Lower leg skin (tissue), 4 donors: ENCODE measurements at regions not wholly inside any gene's neighbourhood (a gene's known extent, or its start where the extent isn't known, plus 50 kb on each side); places are given as distances from the start of the nearest gene placed in this dataset.

Experiments
- DNase-seq, 2 donors: peaks; one replicate each; pipeline ENCODE4 v3.0.0-alpha.2; 2019; ENCODE audit warnings: low spot score in 2 of 2
- H3K4me3 ChIP-seq: fragments of 200-600 bp; sonication (generic); 2 replicates; pipeline ENCODE4 v1.5.1; 2017; ENCODE audit warnings: mild to moderate bottlenecking, low read depth; ENCODE audit not compliant: poor library complexity, severe bottlenecking
- CTCF ChIP-seq, 3 donors: fragments of 450-650 bp; IDR thresholded peaks; one replicate each; pipeline ENCODE4 v1.5.1; 2016; ENCODE audit warnings: antibody characterized with exemption in 3 of 3, mild to moderate bottlenecking in 3 of 3, moderate library complexity in 2 of 3
- POLR2A ChIP-seq, 2 donors: fragments of 450-650 bp; IDR thresholded peaks; one replicate each; pipeline ENCODE4 v1.6.1; 2016 to 2017; ENCODE audit warnings: antibody characterized with exemption in 2 of 2, mild to moderate bottlenecking in 1 of 2, moderate library complexity in 1 of 2
- WGBS, 2 donors: methylation state at CpG; one replicate each; pipeline ENCODE4 v1.1.5; 2018; 5-methylcytosine and 5-hydroxymethylcytosine counted together
- intact Hi-C: fragments of 100-400 bp; cut with DNase I; formaldehyde crosslinking; loops from one replicate; pipeline ENCODE4 v1.15.0; 2023; ENCODE audit warnings: low total_unique reads

DNA sequence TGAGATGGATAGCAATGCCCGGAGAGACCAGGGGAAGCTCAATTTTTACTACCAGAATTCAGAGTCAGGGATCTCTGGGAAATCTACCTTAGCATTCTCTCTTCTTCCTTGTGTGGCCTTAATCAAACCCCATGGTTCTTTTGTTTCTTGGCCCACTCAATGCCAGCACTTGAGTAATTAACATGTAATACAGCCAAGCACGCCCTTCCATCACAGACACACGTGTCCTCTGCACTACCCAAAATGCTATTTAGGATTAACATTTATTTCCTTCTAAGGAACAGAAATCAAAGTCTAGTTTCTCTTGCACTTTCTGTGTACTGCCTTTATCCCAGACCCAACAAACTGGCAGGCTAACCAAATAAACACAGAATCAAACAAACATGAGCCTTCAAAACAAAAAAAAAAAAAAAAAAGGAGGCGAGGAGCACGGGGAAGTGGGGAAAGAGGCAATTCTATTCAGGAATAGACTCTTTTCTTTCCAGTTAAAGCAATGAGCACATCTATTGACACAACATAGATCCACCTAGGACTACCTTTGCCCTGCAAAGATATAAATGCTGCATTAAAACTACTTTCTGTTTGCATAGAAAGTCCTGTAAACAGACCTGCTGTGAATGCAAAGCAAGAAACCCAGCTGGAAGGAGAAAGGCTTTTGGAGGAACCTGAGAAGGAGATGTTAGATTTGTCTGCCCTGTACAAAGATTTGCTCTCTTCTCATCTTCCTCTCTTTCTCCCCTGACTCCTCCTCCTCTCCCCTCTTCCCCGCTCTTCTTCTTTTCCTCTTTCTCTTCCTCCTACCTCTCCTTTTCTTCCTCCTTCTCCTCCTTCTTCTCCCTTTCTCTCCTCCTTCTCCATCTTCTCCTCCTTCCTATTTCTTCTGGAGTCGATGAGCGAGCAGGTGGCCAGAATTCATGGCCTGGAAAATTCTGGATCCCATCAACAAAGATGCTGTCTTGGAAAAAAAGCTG, 294.4 kb downstream of the NPIPA8 start:
- TF ChIP-seq POLR2A (IDR thresholded peaks at IDR 0.05) (no peak), CTCF (IDR thresholded peaks at IDR 0.05) (no peak)
- 51 to 62% methylated on average over 8 of the region's 8 CpGs for WGBS, 2 donors
- DNase-seq, result no peak
- intact Hi-C loops, result no loop called here
- no peak overlapping the region for H3K4me3 ChIP-seq

GRCh38 chr16:18039931-18040330, 296.6 kb downstream of the NPIPA8 start:
- TF ChIP-seq POLR2A (IDR thresholded peaks at IDR 0.05), result no peak
- TF ChIP-seq CTCF (IDR thresholded peaks at IDR 0.05), result no peak
- DNase-seq, result no peak
- 78 to 88% methylated on average over 3 of the region's 3 CpGs for WGBS, 2 donors

DNA sequence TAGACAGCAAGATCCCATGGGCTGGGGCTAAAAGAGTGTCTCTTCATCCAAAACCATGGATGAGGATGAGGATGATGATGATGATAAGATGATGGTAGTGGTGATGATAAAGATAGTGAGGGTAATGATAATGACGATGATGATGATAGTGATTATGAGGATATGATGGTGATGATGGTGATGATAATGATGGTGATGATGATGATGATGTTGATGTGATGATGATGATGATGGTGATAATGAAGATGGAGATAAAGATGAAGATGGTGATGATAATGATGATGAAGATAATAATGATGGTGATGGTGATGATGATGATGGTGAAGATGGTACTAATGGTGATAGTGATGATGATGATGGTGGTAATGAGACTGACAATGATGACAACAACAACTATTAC, 299.5 kb downstream of the NPIPA8 start:
- no peak overlapping the region for H3K4me3 ChIP-seq
- WGBS, 2 donors, result 82 to 83% methylated on average over 1 of the region's 1 CpG
- intact Hi-C loops, result no loop called here
- DNase-seq, result no peak
- TF ChIP-seq POLR2A (IDR thresholded peaks at IDR 0.05) (no peak), CTCF (IDR thresholded peaks at IDR 0.05) (peak in 1 of 3 donors; percentile 12)

More at GRCh38 chr16:18039931-18040330, 296.6 kb downstream of the NPIPA8 start:
- no peak overlapping the region for H3K4me3 ChIP-seq
- intact Hi-C loops, result no loop called here

- no peak for DNase-seq
- intact Hi-C loops, result no loop called here
- no peak overlapping the region for H3K4me3 ChIP-seq
- no peak for TF ChIP-seq CTCF (IDR thresholded peaks at IDR 0.05)
- WGBS, 2 donors, result 16 to 22% methylated on average over 6 of the region's 6 CpGs
Observed at GRCh38 chr16:18024611-18025010, 311.9 kb downstream of the NPIPA8 start.

DNA sequence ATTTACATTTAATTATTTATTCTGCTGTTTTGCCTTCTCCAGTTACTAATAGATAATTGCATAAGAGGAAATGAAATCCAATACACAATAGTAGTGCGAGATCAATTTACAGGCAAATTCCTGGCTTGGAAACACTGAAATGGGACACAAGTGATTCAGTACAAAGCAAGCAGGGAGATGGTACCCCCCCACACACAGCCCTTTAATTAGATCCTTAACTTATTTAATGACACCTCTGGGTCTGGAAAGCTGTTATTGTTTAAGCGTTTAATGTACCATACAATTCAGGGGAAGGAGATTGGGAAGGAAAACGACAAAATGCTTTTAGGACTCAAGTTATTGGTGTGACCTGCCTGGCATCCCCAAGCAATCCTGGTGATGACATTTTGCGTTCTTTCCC, 318.2 kb downstream of the NPIPA8 start:
- TF ChIP-seq CTCF (IDR thresholded peaks at IDR 0.05), result no peak
- TF ChIP-seq POLR2A (IDR thresholded peaks at IDR 0.05), result no peak
- DNase-seq, result no peak
- no peak overlapping the region for H3K4me3 ChIP-seq
- intact Hi-C loops, result no loop called here
- 57 to 58% methylated on average over 4 of the region's 4 CpGs for WGBS, 2 donors
